ENCODE measurements at regions not wholly inside any gene's neighbourhood (a gene's known extent, or its start where the extent isn't known, plus 50 kb on each side); places are given as distances from the start of the nearest gene placed in this dataset.

- DNase-seq: peak in 1 of 4 donors; percentile 9
- ATAC-seq: no peak
- Histone ChIP-seq H3K4me3 (no peak overlapping the region), H3K9me3 (peaks cover 0 to 3% (median 0%) of the 10 kb centered on the region in 3 donors), H3K27me3 (no peaks in the 10 kb centered on the region), H3K27ac (no peak overlapping the region), H3K4me1 (no peaks in the 10 kb centered on the region), H3K36me3 (replicated peaks in 1 of 2; ENCODE audit: insufficient read depth in 1 of 2, low read depth in 2 of 2) (no peaks in the 10 kb centered on the region)
- TF ChIP-seq CTCF (IDR thresholded peaks at IDR 0.05): no peak
- TF ChIP-seq POLR2A (IDR thresholded peaks at IDR 0.05): no peak
- WGBS, 2 donors: 66 to 75% methylated on average over 5 to 6 of the region's 6 CpGs
- intact Hi-C loops (cut with DNase I): no loop called here
Measured at GRCh38 chr4:30330894-30331652, 389.1 kb upstream of the PCDH7 start.

GRCh38 chr4:30341731-30342130 is 378.4 kb upstream of the PCDH7 start:
- DNase-seq: no peak
- no peak for ATAC-seq
- TF ChIP-seq POLR2A (IDR thresholded peaks at IDR 0.05) (no peak), CTCF (IDR thresholded peaks at IDR 0.05) (no peak)
- Histone ChIP-seq H3K27ac (no peak overlapping the region), H3K9me3 (no peaks in the 10 kb centered on the region), H3K36me3 (replicated peaks in 1 of 2; ENCODE audit: insufficient read depth in 1 of 2, low read depth in 2 of 2) (no peaks in the 10 kb centered on the region), H3K27me3 (no peaks in the 10 kb centered on the region), H3K4me1 (no peaks in the 10 kb centered on the region), H3K4me3 (no peak overlapping the region)
- WGBS, 2 donors: 26 to 32% methylated on average over 1 of the region's 1 CpG
- intact Hi-C loops (cut with DNase I): no loop called here

- DNase-seq (no peak), ATAC-seq (no peak)
- Histone ChIP-seq H3K4me1 (no peaks in the 10 kb centered on the region), H3K27ac (no peak overlapping the region), H3K27me3 (no peaks in the 10 kb centered on the region), H3K9me3 (no peaks in the 10 kb centered on the region), H3K4me3 (no peak overlapping the region), H3K36me3 (replicated peaks in 1 of 2; ENCODE audit: insufficient read depth in 1 of 2, low read depth in 2 of 2) (no peaks in the 10 kb centered on the region)
- intact Hi-C loops (cut with DNase I): no loop called here
- TF ChIP-seq CTCF (IDR thresholded peaks at IDR 0.05) (no peak), POLR2A (IDR thresholded peaks at IDR 0.05) (no peak)
- WGBS, 2 donors: 28 to 35% methylated on average over 2 of the region's 2 CpGs
Measured at GRCh38 chr4:30350288-30350687, 369.9 kb upstream of the PCDH7 start.

GRCh38 chr4:30354605-30355004 is 365.6 kb upstream of the PCDH7 start:
- Histone ChIP-seq H3K4me3 (no peak overlapping the region), H3K27ac (no peak overlapping the region), H3K27me3 (no peaks in the 10 kb centered on the region), H3K9me3 (no peaks in the 10 kb centered on the region), H3K4me1 (no peaks in the 10 kb centered on the region), H3K36me3 (replicated peaks in 1 of 2; ENCODE audit: insufficient read depth in 1 of 2, low read depth in 2 of 2) (no peaks in the 10 kb centered on the region)
- ATAC-seq (no peak), DNase-seq (no peak)
- 50 to 74% methylated on average over 1 of the region's 1 CpG for WGBS, 2 donors
- intact Hi-C loops (cut with DNase I): no loop called here
- TF ChIP-seq POLR2A (IDR thresholded peaks at IDR 0.05): no peak
- TF ChIP-seq CTCF (IDR thresholded peaks at IDR 0.05): no peak

GRCh38 chr4:30362436-30362835 is 357.7 kb upstream of the PCDH7 start:
- TF ChIP-seq POLR2A (IDR thresholded peaks at IDR 0.05) (no peak), CTCF (IDR thresholded peaks at IDR 0.05) (no peak)
- Histone ChIP-seq H3K36me3 (replicated peaks in 1 of 2; ENCODE audit: insufficient read depth in 1 of 2, low read depth in 2 of 2) (no peaks in the 10 kb centered on the region), H3K4me1 (no peaks in the 10 kb centered on the region), H3K27me3 (no peaks in the 10 kb centered on the region), H3K27ac (no peak overlapping the region), H3K9me3 (peaks cover 0 to 10% (median 0%) of the 10 kb centered on the region in 3 donors), H3K4me3 (no peak overlapping the region)
- 36 to 45% methylated on average over 2 of the region's 2 CpGs for whole genome bisulfite sequencing, 2 donors
- ATAC-seq: no peak
- intact Hi-C loops (cut with DNase I): no loop called here
- no peak for DNase-seq

Data from body of pancreas (tissue), 4 donors.